ENCODE measurements at regions not wholly inside any gene's neighbourhood (a gene's known extent, or its start where the extent isn't known, plus 50 kb on each side); places are given as distances from the start of the nearest gene placed in this dataset.

DNA sequence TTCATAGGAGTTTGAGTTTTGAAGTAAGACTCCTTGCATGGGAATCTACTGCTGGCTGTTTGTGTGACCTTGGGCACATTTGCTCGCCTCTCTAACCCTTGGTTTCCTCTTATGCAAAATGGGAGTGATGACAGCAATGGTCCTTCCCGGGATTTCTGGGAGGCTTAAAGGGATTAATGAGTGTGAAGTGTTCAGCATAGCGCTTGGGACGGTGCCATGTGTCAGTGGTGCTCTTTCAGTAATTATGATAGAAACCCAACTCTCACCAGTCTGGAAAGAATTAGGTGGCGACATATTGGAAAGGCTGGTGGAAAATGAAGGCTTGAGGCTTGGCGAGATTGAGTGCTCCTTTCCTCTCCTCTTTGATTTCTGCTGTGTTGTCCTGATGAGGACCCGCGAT is 429.2 kb upstream of the EEF2KMT start:
- no peaks in the 10 kb centered on the region for H3K9me2 ChIP-seq (ENCODE audit: insufficient read depth, low read length)
- intact Hi-C loops (cut with micrococcal nuclease; ENCODE audit: unreplicated experiment), result no loop called here
- H3K27ac ChIP-seq (ENCODE audit: low read depth, low read length, poor library complexity, severe bottlenecking), result no peak overlapping the region
- H3K36me3 ChIP-seq (ENCODE audit: insufficient read depth, low read length), result no peaks in the 10 kb centered on the region
- H3K4me2 ChIP-seq (ENCODE audit: low read length), result no peak overlapping the region
- no peak overlapping the region for H3K4me3 ChIP-seq (ENCODE audit: low read depth, low read length, poor library complexity, severe bottlenecking)
- POLR2A ChIA-PET, result no interaction called here
- H3K9me3 ChIP-seq (ENCODE audit: low read length), result no peaks in the 10 kb centered on the region
- no peak overlapping the region for H2AFZ ChIP-seq (ENCODE audit: low read length)
- BruUV-seq (replicated peaks), result no TSS peak
- no peak for TF ChIP-seq EZH2phosphoT487 (IDR thresholded peaks at IDR 0.05; ENCODE audit: borderline replicate concordance, low read depth, low read length)
- TF ChIP-seq, protein P1, sequence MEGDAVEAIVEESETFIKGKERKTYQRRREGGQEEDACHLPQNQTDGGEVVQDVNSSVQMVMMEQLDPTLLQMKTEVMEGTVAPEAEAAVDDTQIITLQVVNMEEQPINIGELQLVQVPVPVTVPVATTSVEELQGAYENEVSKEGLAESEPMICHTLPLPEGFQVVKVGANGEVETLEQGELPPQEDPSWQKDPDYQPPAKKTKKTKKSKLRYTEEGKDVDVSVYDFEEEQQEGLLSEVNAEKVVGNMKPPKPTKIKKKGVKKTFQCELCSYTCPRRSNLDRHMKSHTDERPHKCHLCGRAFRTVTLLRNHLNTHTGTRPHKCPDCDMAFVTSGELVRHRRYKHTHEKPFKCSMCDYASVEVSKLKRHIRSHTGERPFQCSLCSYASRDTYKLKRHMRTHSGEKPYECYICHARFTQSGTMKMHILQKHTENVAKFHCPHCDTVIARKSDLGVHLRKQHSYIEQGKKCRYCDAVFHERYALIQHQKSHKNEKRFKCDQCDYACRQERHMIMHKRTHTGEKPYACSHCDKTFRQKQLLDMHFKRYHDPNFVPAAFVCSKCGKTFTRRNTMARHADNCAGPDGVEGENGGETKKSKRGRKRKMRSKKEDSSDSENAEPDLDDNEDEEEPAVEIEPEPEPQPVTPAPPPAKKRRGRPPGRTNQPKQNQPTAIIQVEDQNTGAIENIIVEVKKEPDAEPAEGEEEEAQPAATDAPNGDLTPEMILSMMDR (conservative IDR thresholded peaks at IDR 0.05; ENCODE audit: low read length), result no peak
- no peaks in the 10 kb centered on the region for H4K20me1 ChIP-seq (ENCODE audit: insufficient read depth, low read length)
- H3K4me1 ChIP-seq (ENCODE audit: insufficient read depth, low read length, poor library complexity, severe bottlenecking), result no peaks in the 10 kb centered on the region
- H3K79me2 ChIP-seq (ENCODE audit: insufficient read depth, low read depth, low read length), result no peaks in the 10 kb centered on the region
- DNase-seq (ENCODE audit: low spot score), result no peak
- CTCF ChIA-PET (ENCODE audit: unreplicated experiment), result no interaction called here

DNA sequence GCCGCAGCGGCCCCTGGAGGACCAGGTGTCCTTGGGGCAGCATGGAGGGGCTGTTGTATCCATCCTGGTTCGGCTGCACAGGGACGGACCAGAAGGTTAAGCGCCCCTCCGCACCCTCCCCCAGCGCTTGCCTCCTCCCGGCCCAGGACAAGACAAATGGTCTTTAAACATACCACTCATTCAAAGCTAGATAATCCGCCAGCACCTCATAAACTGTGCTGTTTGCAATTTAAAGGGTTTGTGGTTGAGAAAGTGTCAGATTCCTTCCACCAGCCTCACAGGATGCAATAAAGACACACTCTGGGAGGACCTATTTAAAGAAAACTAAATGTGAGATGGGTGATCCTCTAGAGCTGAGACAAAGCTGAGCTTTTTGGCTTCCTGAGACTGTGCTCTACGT is 426.2 kb upstream of the EEF2KMT start:
- Histone ChIP-seq H3K4me3 (ENCODE audit: low read depth, low read length, poor library complexity, severe bottlenecking) (no peak overlapping the region), H4K20me1 (ENCODE audit: insufficient read depth, low read length) (no peaks in the 10 kb centered on the region), H2AFZ (ENCODE audit: low read length) (no peak overlapping the region), H3K36me3 (ENCODE audit: insufficient read depth, low read length) (no peaks in the 10 kb centered on the region), H3K4me2 (ENCODE audit: low read length) (no peak overlapping the region), H3K9me2 (ENCODE audit: insufficient read depth, low read length) (no peaks in the 10 kb centered on the region), H3K27ac (ENCODE audit: low read depth, low read length, poor library complexity, severe bottlenecking) (no peak overlapping the region), H3K79me2 (ENCODE audit: insufficient read depth, low read depth, low read length) (no peaks in the 10 kb centered on the region), H3K4me1 (ENCODE audit: insufficient read depth, low read length, poor library complexity, severe bottlenecking) (no peaks in the 10 kb centered on the region), H3K9me3 (ENCODE audit: low read length) (no peaks in the 10 kb centered on the region)
- POLR2A ChIA-PET, result no interaction called here
- BruUV-seq (replicated peaks), result no TSS peak
- TF ChIP-seq EZH2phosphoT487 (IDR thresholded peaks at IDR 0.05; ENCODE audit: borderline replicate concordance, low read depth, low read length), result no peak
- TF ChIP-seq, protein P1 (conservative IDR thresholded peaks at IDR 0.05; ENCODE audit: low read length), result no peak
- no peak for DNase-seq (ENCODE audit: low spot score)
- intact Hi-C loops (cut with micrococcal nuclease; ENCODE audit: unreplicated experiment), result no loop called here
- CTCF ChIA-PET (ENCODE audit: unreplicated experiment), result no interaction called here

DNA sequence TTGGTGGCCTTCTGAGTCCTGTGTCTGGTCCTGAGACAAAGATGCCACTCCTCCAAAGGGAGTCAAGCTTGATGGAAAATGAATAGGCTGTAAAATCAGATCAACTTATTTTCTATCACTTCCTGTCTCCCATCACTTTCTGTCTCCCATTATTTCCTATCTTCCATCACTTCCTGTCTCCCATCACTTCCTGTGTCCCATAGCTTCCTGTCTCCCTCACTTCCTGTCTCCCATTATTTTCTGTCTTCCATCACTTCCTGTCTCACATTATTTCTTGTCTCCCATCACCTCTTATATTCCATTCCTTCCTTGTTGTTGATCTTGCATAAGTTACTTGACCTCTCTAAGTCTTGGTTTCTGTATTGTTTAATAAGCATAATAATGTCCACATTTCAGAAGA is 418.5 kb upstream of the EEF2KMT start:
- intact Hi-C loops (cut with micrococcal nuclease; ENCODE audit: unreplicated experiment), result no loop called here

More for the DNA sequence above, 418.5 kb upstream of the EEF2KMT start:
- Histone ChIP-seq H3K9me3 (ENCODE audit: low read length) (no peaks in the 10 kb centered on the region), H3K27ac (ENCODE audit: low read depth, low read length, poor library complexity, severe bottlenecking) (no peak overlapping the region), H3K4me1 (ENCODE audit: insufficient read depth, low read length, poor library complexity, severe bottlenecking) (no peaks in the 10 kb centered on the region), H2AFZ (ENCODE audit: low read length) (no peak overlapping the region), H4K20me1 (ENCODE audit: insufficient read depth, low read length) (no peaks in the 10 kb centered on the region), H3K79me2 (ENCODE audit: insufficient read depth, low read depth, low read length) (no peaks in the 10 kb centered on the region), H3K4me2 (ENCODE audit: low read length) (no peak overlapping the region), H3K9me2 (ENCODE audit: insufficient read depth, low read length) (no peaks in the 10 kb centered on the region), H3K36me3 (ENCODE audit: insufficient read depth, low read length) (no peaks in the 10 kb centered on the region), H3K4me3 (ENCODE audit: low read depth, low read length, poor library complexity, severe bottlenecking) (no peak overlapping the region)
- POLR2A ChIA-PET, result no interaction called here
- BruUV-seq (replicated peaks), result no TSS peak
- no peak for DNase-seq (ENCODE audit: low spot score)
- TF ChIP-seq, protein P1 (conservative IDR thresholded peaks at IDR 0.05; ENCODE audit: low read length), result no peak
- no peak for TF ChIP-seq EZH2phosphoT487 (IDR thresholded peaks at IDR 0.05; ENCODE audit: borderline replicate concordance, low read depth, low read length)
- CTCF ChIA-PET (ENCODE audit: unreplicated experiment), result no interaction called here
